Right renal pelvis (tissue), 4 donors: ENCODE measurements at regions not wholly inside any gene's neighbourhood (a gene's known extent, or its start where the extent isn't known, plus 50 kb on each side); places are given as distances from the start of the nearest gene placed in this dataset.
"Not testable (repeated sequence)": the region's sequence is repeated elsewhere in the genome, so short reads cannot be mapped to it uniquely, and the experiment has no call there.

Experiments used
- DNase-seq, 4 donors: peaks; one replicate each; pipeline ENCODE4 v3.0.0-alpha.2; 2013; ENCODE audit warnings: low read depth in 4 of 4, low spot score in 3 of 4, missing footprints in 1 of 4

GRCh38 chr15:59904450-59905135, 99.5 kb upstream of the FOXB1 start:
- DNase-seq, result no peak

DNA sequence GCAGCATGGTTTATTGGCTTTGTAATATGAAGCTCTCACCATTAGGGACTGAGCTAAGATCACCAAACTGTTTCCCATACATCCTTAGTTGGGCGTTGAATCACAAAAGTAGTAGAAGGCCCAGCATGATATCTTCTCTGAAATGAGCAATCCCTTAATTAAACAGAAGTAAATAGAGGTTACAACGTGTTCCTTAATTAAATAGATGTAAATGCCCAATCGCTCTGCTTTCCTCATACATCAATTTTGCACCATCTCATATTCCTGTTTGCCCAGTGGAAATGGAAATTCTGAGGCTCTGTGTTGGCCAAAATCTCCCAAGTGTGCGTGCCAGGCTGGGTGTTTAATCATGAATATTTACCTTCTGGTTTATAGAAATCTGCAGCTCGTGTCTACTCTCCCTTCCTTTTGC, 107.4 kb upstream of the FOXB1 start:
- no peak for DNase-seq

DNA sequence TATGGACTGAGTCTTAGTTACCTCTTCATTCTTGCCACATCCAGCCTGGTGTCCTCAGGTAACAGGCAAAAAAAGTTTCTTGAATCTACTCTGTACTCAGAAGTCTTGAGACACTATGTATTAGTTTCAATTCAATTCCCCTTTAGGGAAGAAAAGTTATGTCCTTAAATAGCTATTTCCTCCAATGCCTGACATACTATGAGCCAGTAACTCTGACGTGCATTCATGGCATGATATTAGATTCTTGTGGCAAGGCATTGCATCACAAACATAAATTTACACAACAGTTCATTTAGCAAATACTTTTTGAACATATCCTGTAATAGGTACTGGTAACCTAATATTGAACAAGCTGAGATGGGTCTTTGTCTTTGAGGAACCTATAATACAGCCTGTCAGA, 109.3 kb upstream of the FOXB1 start:
- no peak for DNase-seq

DNA sequence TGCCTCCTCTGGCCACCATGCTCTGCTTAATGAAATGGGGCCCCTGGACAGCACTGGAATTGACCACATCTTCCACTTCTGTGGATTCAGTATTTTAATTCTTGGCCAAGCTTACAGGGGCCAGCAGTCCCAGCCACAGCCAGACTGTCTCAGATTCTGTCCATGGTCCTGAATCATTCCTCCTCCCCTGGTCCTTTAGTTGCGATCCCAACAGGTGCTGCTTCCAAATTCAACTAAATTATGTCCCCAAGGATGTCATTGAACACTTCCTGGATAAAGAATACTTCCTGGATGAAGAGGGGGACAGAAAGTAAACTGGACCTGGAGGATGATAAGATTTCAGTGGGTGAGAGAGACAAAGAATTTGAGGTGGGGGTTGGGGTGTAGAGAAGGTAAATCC, 111.1 kb upstream of the FOXB1 start:
- peak; percentile 23 to 42 (median 36) for DNase-seq

DNA sequence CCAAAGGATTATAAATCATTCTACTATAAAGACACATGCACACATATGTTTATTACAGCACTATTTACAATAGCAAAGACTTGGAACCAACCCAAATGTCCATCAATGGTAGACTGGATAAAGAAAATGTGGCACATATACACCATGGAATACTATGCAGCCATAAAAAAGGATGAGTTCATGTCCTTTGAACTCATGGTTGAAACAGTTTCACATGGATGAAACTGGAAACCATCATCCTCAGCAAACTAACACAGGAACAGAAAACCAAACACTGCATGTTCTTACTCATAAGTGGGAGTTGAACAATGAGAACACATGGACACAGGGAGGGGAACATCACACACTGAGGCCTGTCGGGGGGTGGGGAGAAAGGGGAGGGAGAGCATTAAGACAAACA, 116.2 kb upstream of the FOXB1 start:
- DNase-seq, result not testable (repeated sequence)

GRCh38 chr15:59887211-59887610, 116.9 kb upstream of the FOXB1 start:
- no peak for DNase-seq

DNA sequence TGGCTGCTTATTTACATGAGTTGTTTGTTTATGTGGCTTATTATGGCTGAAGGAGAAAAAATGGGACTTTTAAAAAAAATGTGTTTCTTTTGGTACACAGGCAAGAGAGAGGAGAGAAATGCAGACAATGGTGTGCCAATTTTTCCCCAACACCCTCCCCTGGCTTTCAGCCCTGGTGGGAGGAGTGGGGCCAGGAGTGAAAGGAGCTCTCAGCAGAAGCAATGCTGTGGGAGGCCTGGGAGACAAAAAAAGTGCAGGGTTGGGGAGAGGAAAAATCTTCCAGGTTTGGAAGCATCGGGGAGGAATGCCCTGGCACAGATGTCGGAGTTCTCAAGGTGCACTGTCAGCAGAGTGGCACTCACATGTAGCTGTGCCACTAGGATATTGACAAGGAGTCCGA, 117.7 kb upstream of the FOXB1 start:
- DNase-seq, result no peak

- DNase-seq, result peak in 2 of 4 donors; percentile 10 to 24
Observed at GRCh38 chr15:59885832-59886231, 118.3 kb upstream of the FOXB1 start.

DNA sequence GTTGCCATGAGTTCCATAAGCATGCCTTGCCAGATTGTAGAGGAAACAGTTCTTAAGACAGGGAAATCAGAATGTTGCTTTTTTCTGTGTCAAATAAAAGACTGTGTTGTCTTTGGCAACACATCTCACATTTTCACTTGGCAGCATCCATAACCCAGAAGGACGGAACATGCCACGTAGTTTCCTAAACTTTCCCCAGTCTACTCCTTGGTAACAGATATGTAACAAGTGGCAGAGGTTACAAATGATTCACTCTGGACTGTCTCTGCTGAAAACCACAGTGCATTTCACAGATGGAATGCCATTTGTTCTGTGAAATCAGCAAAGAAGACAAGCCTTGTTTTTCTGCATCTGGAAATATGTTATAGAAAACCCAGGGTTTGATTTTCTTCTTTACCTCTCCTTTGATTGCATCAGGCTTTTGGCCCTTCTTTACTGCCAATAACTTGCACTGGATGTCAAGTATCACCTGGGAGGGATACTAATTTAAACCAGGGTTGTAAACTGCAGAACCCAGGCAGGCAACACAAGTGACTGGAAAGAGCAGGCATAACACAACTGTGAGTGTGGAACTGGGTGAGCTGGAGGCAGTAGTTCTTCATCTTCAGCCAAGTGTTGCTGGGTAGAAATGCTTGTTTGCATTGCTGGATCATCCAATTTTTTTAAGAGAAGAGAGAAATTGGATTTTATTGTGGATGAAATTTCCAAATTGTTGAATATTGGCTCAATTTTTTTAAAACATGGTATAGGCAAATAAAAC, 124.4 kb upstream of the FOXB1 start:
- no peak for DNase-seq

DNA sequence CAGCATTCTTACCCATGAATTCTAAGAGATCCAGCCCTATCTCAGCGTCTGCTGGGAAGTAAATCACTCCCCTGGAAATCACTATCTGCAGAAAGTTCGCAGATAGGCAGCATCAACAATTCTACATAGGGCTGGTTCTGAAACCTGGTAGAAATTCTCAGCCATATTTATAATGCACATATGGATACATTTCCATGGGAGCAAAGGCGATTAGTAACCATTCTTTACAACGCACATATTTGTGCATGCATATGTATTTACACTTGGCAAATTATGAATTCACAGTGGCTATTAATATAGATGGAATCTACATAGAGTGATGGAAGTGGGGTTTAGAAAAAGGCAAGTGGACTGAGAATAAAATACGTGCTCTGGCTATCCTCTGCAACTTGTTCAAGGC, 128.0 kb upstream of the FOXB1 start:
- no peak for DNase-seq

GRCh38 chr15:59873644-59874272, 130.4 kb upstream of the FOXB1 start:
- no peak for DNase-seq

DNA sequence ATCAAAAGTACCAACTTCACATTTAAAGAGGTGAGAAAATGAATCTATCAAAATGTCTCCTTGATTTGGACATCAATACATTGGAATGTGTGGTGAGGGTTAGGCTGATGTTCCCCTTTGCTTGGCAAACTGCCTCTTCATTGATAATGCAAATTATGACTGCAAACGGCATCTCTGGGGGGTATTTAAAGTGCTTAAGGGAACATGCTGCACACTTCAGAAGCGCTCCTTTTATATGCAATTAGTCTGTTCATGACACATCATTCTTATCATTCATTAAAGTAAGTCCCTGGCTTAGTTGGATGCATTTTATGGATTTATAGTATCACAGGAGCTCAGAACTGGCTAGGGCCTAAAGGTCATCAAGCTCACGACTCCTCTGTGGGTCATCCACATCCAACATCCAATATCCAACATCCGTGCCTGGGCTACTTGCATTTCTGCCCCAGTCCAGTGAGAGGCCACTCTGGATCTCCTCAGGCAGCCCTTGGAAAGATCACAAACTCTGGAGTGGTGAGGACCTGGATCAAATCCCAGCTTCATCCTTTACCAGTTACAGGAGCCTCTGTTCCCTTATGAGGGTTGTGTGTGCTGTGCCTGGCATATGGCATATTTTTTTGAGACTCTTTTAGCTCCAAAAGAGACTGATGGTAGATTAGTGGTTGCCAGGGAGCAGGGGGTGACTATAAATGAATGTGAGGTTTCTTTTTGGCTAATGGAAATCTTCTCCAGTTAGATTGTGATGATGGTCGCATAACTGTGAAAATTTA, 136.8 kb upstream of the FOXB1 start:
- DNase-seq, result no peak

DNA sequence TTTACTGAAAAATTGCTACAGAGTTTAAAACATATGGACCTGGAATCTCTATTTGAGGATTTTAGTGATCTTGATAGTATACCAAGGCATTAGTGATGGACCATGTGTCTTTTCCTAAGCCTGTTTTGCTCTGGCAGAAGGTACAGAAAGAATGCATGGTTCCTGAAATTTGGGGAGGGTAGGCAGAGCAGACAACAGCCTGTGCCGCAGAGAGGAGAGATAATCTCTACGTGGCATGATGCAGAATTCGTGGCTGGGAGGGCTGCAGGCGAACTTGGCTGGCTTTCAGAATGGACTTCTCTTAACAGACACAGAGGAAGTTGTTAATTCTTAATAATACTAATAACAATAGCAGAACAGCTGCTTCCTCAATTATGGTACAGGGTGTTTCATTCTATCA, 137.5 kb upstream of the FOXB1 start:
- DNase-seq, result no peak

DNA sequence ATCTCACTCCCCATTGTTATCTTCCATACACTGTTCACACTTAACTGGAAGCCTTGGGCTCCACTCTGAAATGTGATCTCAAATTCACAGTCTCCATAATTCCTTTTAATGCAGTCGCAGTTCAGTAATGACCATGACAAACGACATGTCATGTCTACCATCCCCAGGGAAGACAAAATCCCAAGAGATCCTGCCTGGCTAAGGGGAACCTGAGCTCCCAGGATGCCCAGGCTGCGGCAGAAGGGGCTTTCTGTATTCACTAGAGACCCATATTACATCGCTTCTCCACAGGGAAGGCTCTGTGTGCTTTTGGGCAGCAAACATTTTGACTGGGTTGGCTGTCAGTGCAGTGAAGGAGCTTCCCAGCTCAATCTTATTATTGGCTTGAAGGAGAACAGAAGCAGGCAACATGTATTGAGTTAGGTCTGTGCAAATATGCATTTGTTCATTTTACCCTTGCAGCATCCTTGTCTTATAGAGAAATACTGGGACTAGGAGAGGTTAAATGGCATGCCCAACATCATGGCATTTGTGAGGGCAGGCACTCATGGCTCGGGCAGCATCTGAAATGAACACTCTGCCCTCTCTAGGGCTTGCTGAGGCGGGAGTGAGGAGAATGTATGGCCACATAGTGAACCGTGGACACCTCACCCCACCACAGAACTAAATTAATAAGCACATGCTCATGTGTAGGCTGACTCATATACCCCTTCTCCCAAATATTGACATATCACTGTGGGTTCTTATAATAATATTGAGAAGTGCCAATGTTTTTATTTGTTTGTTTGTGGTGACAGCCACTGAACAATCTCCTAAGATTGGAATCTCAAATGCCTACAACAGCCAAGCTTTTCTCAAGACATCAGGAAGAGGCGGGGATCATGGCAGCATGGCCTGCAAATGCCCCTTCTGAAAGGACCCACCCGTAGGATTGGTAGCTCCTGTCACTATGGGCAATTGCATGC, 141.6 kb upstream of the FOXB1 start:
- DNase-seq, result no peak

DNA sequence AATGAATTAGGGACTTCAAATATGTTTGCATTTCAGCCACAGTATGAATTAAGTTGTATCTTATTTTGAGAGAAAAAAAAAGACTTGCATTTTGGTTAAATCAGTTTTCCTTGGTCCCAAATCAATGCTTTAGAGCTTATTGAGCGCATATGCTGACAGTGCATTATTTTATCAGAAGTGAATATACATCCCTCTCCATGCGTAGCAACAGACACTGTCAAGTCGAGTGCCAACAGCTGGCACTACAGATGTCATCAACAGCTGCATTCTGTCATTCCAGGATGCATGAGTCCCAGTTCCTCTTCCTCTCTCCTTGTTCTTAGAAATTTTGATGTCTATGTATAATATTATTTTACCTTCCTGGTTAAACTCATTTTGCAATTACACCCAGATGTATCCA, 156.1 kb upstream of the FOXB1 start:
- DNase-seq, result peak in 1 of 4 donors; percentile 5

- DNase-seq, result no peak
Observed at GRCh38 chr15:59845942-59846499, 156.9 kb upstream of the BNIP2 start.

DNA sequence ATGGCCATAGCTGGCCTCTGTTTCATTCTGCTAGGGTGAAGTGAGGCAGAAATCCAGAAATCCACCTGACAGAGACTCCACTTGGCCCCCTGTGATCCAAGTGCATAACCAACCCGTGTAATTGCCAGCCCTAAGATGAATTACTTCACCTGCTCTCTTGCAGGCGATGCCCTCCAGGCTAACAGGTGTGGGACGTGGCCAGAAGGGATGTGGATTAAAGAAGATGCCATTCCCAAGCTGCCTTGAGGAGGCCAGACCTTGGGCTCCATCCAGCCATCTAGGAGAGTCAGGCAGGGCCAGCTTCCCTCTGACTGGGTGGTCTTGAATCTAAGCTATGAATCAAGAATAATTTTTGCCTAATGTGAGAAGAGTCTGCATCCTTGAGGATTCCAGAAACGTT, 154.5 kb upstream of the BNIP2 start:
- no peak for DNase-seq

- no peak for DNase-seq
Observed at GRCh38 chr15:59841036-59841435, 151.9 kb upstream of the BNIP2 start.

DNA sequence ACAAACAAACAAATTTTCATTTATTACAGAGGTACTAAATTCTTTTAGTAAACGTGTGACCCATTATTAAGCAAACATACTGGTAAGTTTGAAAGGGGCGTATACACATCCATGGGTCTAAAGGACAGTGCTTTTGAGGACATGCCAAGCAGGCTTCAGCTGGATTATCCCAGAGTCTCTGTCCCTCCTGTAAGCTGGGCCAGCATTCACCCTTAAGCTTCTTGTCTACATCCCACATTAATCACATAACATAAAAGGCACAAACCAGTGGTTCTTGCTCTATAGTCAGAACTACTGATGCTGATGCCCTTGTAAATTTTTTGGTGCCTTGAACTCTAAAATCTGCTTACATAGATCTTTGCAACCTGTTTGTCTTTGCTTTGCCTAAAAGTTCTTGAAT, 150.8 kb upstream of the BNIP2 start:
- no peak for DNase-seq

GRCh38 chr15:59838900-59839299, 149.8 kb upstream of the BNIP2 start:
- DNase-seq, result no peak
